HG02571 (cell line): ENCODE measurements at regions not wholly inside any gene's neighbourhood (a gene's known extent, or its start where the extent isn't known, plus 50 kb on each side); places are given as distances from the start of the nearest gene placed in this dataset.

Experiments
- ATAC-seq: cut with Tn5 transposase; IDR thresholded peaks from one replicate; pipeline ENCODE4 v1.9.1; 2021; ENCODE audit warnings: mild to moderate bottlenecking, moderate library complexity; ENCODE audit not compliant: unreplicated experiment

DNA sequence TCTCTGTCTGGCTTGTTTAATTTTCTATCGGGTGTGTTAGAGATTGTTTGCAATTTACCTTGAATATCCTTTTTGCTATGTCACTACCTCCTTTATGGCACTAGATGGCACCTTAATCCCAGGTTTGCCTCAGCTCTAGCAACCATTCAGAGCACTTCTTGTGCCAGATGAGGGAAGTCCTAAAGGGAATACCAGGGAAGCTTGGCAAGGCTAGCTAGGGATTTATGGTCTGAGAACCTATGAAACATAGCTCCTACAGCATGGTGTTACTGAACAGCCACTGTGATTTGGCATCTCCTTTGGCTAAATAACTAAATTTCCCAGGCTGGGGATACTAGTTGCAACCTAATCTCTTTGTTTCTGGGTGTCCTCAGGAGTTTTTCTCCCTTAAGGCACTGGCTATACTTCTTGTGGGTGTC is 69.0 kb upstream of the VOPP1 start:
- peak; percentile 78 for ATAC-seq

DNA sequence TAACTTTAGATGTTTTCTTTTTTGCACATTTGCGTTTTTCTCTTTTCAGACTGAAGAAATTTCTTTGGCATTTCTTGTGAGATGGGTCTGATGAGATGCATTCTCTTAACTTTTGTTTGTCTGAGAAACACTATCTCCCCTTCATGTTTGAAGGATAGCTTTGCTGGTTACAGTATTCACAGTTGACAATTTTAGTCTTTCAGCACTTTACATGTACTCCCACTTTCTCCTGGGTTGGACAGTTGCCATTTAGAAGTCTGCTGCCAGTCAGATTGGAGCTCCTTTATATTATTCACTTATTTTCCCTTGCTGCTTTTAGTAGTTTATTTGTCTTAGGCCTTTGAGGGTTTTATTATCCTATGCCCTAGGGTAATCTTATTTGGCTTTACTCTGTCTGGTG is 67.3 kb upstream of the VOPP1 start:
- no peak for ATAC-seq

DNA sequence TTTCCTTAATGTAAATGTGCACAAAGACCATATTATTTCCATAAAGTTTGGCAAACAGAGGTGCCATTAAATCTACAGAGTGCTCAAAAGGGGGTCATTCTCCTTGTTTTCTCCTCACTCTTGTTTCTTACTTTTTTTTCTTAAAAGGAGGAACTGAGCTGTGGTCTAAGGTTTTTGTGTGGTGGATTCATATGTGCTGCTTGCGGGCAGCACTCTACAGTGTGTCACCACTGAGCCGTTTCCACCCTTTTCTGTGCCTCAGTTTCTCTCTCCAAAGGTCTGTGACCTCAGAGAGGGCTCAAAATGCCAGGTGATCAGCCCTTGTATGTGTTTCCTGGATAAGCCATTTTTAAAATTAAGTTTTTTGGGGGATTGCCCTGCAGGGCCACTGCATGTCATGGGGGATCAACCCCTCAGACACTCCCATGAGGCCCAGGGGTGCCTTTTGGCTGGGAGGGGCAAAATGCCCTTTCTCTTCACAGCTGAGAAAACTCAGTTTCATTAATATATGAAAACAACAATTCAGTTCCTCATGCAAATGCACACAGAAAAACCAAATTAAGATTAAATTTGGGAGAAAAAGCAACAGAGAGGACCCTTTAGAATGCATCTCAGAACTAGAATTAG is 56.9 kb upstream of the VOPP1 start:
- ATAC-seq, result no peak

DNA sequence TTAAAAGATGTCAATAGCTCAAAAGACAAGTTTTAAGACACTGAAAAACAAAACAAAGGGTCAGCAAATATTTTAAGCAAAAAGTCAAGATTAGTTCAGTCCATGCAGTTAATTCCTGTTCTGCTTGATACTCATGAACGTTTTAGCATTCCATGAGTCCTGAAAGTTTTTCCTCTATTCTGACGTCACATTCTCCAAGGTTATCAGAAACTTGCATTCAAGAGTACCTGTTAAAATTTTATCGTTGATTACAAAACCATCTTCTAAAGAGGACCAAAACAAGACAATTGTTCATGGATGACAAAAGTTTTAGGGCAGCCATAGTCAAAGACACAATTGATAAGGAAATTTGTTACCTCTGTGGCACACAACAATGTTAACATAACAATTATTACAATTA is 52.5 kb upstream of the VOPP1 start:
- no peak for ATAC-seq

DNA sequence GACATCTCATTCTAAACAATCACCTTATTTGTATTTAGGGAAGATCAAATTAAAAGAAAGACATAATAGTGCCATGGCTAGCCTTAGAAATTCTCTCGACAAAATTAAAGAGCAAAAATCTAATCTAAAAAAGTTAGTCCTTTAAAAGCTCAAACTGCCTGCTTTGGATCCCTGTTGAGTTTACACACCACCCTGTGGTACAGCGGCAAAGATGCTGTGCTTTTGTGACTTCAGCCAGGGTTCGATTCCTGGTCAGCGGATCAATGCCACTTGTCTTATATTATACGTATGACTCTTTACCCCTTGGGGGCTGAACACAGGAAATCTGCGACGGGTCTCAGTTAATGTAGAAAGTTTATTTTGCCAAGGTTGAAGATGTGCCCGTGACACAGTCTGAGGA is 51.3 kb upstream of the VOPP1 start:
- no peak for ATAC-seq

DNA sequence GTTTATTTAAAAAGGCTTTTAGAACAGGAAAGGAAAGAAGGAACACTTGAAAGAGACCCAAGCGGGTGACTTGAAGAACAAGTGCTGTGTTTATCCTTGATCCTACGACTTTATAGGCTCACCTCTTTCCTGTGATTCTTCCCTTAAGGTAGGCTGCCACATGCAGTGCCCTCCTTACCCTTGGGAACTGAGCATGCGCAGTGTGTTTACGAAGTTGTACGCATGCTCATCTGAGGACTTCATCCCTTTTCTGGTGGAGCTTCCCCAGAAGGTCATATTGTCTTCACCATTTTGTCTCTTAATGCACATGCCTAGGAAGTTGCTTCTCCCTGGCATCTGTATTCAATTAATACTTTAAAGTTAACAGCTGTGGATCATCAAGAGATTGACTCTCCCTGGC is 49.9 kb upstream of the VOPP1 start:
- no peak for ATAC-seq
